ENCODE measurements at regions not wholly inside any gene's neighbourhood (a gene's known extent, or its start where the extent isn't known, plus 50 kb on each side); places are given as distances from the start of the nearest gene placed in this dataset.

DNA sequence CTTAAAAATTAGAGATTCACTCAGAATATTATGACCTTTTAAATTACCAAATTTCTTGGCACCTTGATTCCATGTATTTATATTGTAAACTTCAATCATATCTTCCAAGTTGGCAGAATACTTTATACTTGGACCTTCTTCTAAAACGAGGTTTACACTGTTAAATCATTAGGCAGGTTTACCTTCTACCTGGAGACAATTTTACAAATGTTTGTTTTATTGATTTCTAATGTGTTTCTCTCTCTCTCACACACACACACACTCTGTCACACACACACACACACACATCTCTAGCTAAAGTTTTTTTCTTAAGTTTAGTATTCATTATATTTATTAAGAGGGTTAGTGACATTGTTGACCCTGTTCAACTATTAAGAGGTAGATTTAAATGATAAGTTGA is 1155.6 kb downstream of the NSUN3 start:
- TF ChIP-seq ZNF274 (IDR thresholded peaks at IDR 0.05; ENCODE audit: low read depth, low read length) (no peak), SUZ12 (IDR thresholded peaks at IDR 0.05; ENCODE audit: extremely low read depth, insufficient read depth, insufficient read length) (no peak)
